ENCODE measurements at regions not wholly inside any gene's neighbourhood (a gene's known extent, or its start where the extent isn't known, plus 50 kb on each side); places are given as distances from the start of the nearest gene placed in this dataset.

DNA sequence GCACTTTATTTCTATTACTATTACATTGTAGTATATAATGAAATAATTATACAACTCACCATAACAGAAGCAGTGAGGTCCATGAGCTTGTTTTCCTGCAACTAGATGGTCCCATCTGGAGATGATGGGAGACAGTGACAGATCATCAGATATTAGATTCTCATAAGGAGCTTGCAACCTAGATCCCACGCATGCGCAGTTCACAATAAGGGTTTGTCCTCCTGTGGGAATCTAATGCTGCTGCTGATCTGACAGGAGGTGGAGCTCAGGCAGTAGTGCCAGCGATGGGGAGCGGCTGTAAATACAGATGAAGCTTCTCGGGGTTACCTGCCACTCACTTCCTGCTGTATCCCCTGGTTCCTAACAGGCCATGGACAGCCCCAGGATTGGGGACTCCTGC, 139.5 kb upstream of the TCF21 start:
- H3K36me3 Mint-ChIP-seq (ENCODE audit: low read depth, unreplicated experiment), result no peaks in the 10 kb centered on the region
- no peak overlapping the region for H3K27ac Mint-ChIP-seq (ENCODE audit: unreplicated experiment)
- no peaks in the 10 kb centered on the region for H3K9me3 ChIP-seq (ENCODE audit: insufficient read depth, low read depth, low read length)
- no peaks in the 10 kb centered on the region for H4K20me1 ChIP-seq (ENCODE audit: insufficient read depth, low read length)
- H3K79me2 ChIP-seq (ENCODE audit: insufficient read depth, low read length), result no peaks in the 10 kb centered on the region
- no peak overlapping the region for H2AFZ ChIP-seq (ENCODE audit: low read depth, low read length)
- H3K9me3 Mint-ChIP-seq (ENCODE audit: unreplicated experiment), result no peaks in the 10 kb centered on the region
- no peaks in the 10 kb centered on the region for H3K4me1 ChIP-seq (ENCODE audit: insufficient read depth, low read length)
- H3K4me3 Mint-ChIP-seq (ENCODE audit: unreplicated experiment), result no peak overlapping the region
- H3K4me1 Mint-ChIP-seq (ENCODE audit: low read depth, unreplicated experiment), result peaks cover 2% of the 10 kb centered on the region
- H3K4me3 ChIP-seq (ENCODE audit: insufficient read depth, low read depth, low read length), result no peak overlapping the region
- no peak for DNase-seq (ENCODE audit: low read depth)
- H3K27ac ChIP-seq (ENCODE audit: low read depth, low read length), result no peak overlapping the region
- no peaks in the 10 kb centered on the region for H3K27me3 Mint-ChIP-seq (ENCODE audit: low read depth, unreplicated experiment)
- H3K27me3 ChIP-seq (ENCODE audit: insufficient read depth, low read length), result no peaks in the 10 kb centered on the region
- H3K36me3 ChIP-seq (ENCODE audit: insufficient read depth, low read length), result no peaks in the 10 kb centered on the region
- no peak for FAIRE-seq
- H3K4me2 ChIP-seq (ENCODE audit: low read length), result no peak overlapping the region
- H3K9ac ChIP-seq (ENCODE audit: low read length), result no peak overlapping the region
- TF ChIP-seq EZH2 (IDR thresholded peaks at IDR 0.05; ENCODE audit: insufficient read depth, low read length), result no peak
- TF ChIP-seq, protein P1, sequence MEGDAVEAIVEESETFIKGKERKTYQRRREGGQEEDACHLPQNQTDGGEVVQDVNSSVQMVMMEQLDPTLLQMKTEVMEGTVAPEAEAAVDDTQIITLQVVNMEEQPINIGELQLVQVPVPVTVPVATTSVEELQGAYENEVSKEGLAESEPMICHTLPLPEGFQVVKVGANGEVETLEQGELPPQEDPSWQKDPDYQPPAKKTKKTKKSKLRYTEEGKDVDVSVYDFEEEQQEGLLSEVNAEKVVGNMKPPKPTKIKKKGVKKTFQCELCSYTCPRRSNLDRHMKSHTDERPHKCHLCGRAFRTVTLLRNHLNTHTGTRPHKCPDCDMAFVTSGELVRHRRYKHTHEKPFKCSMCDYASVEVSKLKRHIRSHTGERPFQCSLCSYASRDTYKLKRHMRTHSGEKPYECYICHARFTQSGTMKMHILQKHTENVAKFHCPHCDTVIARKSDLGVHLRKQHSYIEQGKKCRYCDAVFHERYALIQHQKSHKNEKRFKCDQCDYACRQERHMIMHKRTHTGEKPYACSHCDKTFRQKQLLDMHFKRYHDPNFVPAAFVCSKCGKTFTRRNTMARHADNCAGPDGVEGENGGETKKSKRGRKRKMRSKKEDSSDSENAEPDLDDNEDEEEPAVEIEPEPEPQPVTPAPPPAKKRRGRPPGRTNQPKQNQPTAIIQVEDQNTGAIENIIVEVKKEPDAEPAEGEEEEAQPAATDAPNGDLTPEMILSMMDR (IDR thresholded peaks at IDR 0.05; ENCODE audit: insufficient read depth, low read depth, low read length), result no peak

DNA sequence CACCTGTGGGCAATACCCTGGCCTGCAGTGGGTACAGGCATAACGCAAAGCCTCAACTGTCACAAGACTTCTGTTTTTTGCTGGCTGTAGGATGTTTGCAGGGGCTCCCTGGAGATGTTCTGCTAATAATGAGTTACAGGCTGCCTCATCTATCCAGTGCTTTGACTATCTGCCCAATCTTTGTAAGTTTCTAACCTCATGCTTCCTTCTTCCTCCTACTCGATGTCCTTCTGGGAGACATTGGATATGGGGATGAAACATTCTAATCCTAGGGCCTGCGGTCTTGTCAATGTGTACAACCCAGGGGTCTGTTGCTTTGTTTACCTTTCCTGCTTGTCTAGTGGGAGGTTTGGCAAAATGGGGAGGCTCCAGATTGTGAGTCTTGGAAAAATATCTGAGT, 136.8 kb upstream of the TCF21 start:
- no peaks in the 10 kb centered on the region for H3K4me1 ChIP-seq (ENCODE audit: insufficient read depth, low read length)
- H3K9ac ChIP-seq (ENCODE audit: low read length), result no peak overlapping the region
- H2AFZ ChIP-seq (ENCODE audit: low read depth, low read length), result no peak overlapping the region
- H3K27ac ChIP-seq (ENCODE audit: low read depth, low read length), result no peak overlapping the region
- Mint-ChIP-seq H3K4me1 (ENCODE audit: low read depth, unreplicated experiment) (no peaks in the 10 kb centered on the region), H3K4me3 (ENCODE audit: unreplicated experiment) (no peak overlapping the region), H3K27ac (ENCODE audit: unreplicated experiment) (no peak overlapping the region), H3K9me3 (ENCODE audit: unreplicated experiment) (no peaks in the 10 kb centered on the region), H3K27me3 (ENCODE audit: low read depth, unreplicated experiment) (no peaks in the 10 kb centered on the region), H3K36me3 (ENCODE audit: low read depth, unreplicated experiment) (no peaks in the 10 kb centered on the region)
- no peak overlapping the region for H3K4me2 ChIP-seq (ENCODE audit: low read length)
- FAIRE-seq (no peak), DNase-seq (ENCODE audit: low read depth) (no peak)
- TF ChIP-seq, protein P1 (IDR thresholded peaks at IDR 0.05; ENCODE audit: insufficient read depth, low read depth, low read length), result no peak
- no peak for TF ChIP-seq EZH2 (IDR thresholded peaks at IDR 0.05; ENCODE audit: insufficient read depth, low read length)
- H3K36me3 ChIP-seq (ENCODE audit: insufficient read depth, low read length), result no peaks in the 10 kb centered on the region
- H3K4me3 ChIP-seq (ENCODE audit: insufficient read depth, low read depth, low read length), result no peak overlapping the region
- no peaks in the 10 kb centered on the region for H4K20me1 ChIP-seq (ENCODE audit: insufficient read depth, low read length)
- H3K79me2 ChIP-seq (ENCODE audit: insufficient read depth, low read length), result no peaks in the 10 kb centered on the region
- H3K27me3 ChIP-seq (ENCODE audit: insufficient read depth, low read length), result no peaks in the 10 kb centered on the region
- no peaks in the 10 kb centered on the region for H3K9me3 ChIP-seq (ENCODE audit: insufficient read depth, low read depth, low read length)

DNA sequence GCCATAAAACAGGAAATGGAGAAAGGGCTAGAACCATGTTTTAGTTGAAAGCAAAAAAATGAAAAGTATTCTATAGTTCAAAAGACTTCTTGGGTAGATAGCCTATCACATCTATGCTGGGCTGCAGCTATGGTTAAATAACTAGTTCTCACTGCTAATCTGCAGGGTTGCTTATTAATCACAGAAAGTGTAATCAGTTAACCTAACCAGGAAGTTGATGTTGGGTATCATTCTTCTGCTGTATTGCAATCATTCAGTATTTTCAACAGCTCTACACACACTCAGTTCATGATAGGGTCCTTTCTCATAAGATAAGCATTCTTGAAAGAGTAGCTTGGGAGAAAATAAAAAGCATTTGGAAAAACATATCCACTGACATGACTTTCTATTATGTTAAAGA, 135.2 kb upstream of the TCF21 start:
- Mint-ChIP-seq H3K27ac (ENCODE audit: unreplicated experiment) (no peak overlapping the region), H3K27me3 (ENCODE audit: low read depth, unreplicated experiment) (no peaks in the 10 kb centered on the region), H3K36me3 (ENCODE audit: low read depth, unreplicated experiment) (no peaks in the 10 kb centered on the region), H3K4me3 (ENCODE audit: unreplicated experiment) (no peak overlapping the region), H3K9me3 (ENCODE audit: unreplicated experiment) (no peaks in the 10 kb centered on the region), H3K4me1 (ENCODE audit: low read depth, unreplicated experiment) (peaks cover under 1% of the 10 kb centered on the region)
- FAIRE-seq, result no peak
- Histone ChIP-seq H3K4me2 (ENCODE audit: low read length) (no peak overlapping the region), H3K4me3 (ENCODE audit: insufficient read depth, low read depth, low read length) (no peak overlapping the region), H3K36me3 (ENCODE audit: insufficient read depth, low read length) (no peaks in the 10 kb centered on the region), H3K9me3 (ENCODE audit: insufficient read depth, low read depth, low read length) (no peaks in the 10 kb centered on the region), H3K9ac (ENCODE audit: low read length) (no peak overlapping the region), H4K20me1 (ENCODE audit: insufficient read depth, low read length) (no peaks in the 10 kb centered on the region), H2AFZ (ENCODE audit: low read depth, low read length) (no peak overlapping the region), H3K27me3 (ENCODE audit: insufficient read depth, low read length) (no peaks in the 10 kb centered on the region), H3K27ac (ENCODE audit: low read depth, low read length) (no peak overlapping the region), H3K4me1 (ENCODE audit: insufficient read depth, low read length) (no peaks in the 10 kb centered on the region), H3K79me2 (ENCODE audit: insufficient read depth, low read length) (no peaks in the 10 kb centered on the region)
- TF ChIP-seq, protein P1 (IDR thresholded peaks at IDR 0.05; ENCODE audit: insufficient read depth, low read depth, low read length), result no peak
- no peak for TF ChIP-seq EZH2 (IDR thresholded peaks at IDR 0.05; ENCODE audit: insufficient read depth, low read length)
- DNase-seq (ENCODE audit: low read depth), result no peak
